Muscle layer of colon (tissue), 2 donors: ENCODE measurements at regions not wholly inside any gene's neighbourhood (a gene's known extent, or its start where the extent isn't known, plus 50 kb on each side); places are given as distances from the start of the nearest gene placed in this dataset.

Experiments used
- H3K27ac ChIP-seq: one replicate; pipeline ENCODE4 v1.7.0; 2013; ENCODE audit warnings: low read depth, mild to moderate bottlenecking, low read length, moderate library complexity
- H3K27me3 ChIP-seq, 2 donors: one replicate each; pipeline ENCODE4 v1.7.0; 2013; ENCODE audit warnings: low read length in 2 of 2, mild to moderate bottlenecking in 2 of 2; ENCODE audit not compliant: insufficient read depth in 2 of 2, control insufficient read depth in 1 of 2
- H3K36me3 ChIP-seq: one replicate; pipeline ENCODE4 v1.7.0; 2013; ENCODE audit warnings: mild to moderate bottlenecking, low read length; ENCODE audit not compliant: insufficient read depth
- H3K4me1 ChIP-seq: one replicate; pipeline ENCODE4 v1.7.0; 2013; ENCODE audit warnings: mild to moderate bottlenecking, low read length; ENCODE audit not compliant: insufficient read depth
- H3K4me3 ChIP-seq, 2 donors: one replicate each; pipeline ENCODE4 v1.7.0; 2013; ENCODE audit warnings: low read length in 2 of 2, low read depth in 1 of 2, mild to moderate bottlenecking in 1 of 2, moderate library complexity in 1 of 2
- H3K9ac ChIP-seq: one replicate; pipeline ENCODE4 v1.7.0; 2013; ENCODE audit warnings: low read length
- H3K9me3 ChIP-seq: one replicate; pipeline ENCODE4 v1.7.0; 2013; ENCODE audit warnings: mild to moderate bottlenecking, low read length
- donor health status: abdominal sarcoma.
- donor health status: Adenocarcinoma of cecum.

DNA sequence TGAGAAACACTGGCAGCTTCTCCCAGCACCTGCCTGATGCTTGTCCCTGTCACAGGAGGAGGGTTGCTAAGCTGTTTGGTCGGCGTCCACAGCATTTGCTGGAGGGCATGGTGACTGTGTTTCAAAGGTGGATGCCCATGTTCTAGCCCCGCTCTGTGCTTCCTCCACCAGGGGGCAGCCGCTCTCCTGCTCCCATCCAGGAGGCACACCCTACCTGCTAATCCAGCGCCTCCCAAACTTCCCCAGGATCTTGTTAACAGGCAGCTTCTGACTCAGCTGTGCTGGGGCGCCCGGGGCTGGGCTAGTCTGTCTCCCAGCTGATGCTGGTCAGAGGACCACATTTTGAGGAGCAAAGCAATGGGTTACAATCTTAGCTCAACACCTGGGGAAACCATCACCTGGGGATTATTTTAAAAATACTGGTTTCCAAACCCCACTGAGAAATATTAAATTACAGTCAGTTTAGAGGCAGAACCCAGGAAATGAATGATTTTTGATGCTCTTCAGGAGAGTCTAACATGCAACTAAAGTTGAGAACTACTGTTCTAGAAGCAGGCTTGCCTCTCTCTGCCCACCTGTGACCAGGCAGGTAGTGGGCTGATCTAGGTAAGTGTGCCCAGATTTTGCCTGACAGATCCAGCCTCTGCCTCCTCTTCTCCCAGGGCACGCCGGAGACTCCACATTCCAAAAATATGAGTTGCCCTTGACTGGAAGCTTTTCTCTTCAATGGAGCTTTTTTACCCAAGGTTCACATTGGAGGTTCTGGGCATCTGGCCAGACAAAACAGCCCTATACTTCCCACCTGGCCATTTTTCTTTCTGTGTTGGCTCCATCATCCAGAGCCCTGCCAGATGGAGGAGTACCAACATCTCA, 92.7 kb upstream of the GPR26 start:
- Histone ChIP-seq H3K4me1 (no peaks in the 10 kb centered on the region), H3K9ac (no peak overlapping the region), H3K27me3 (peaks cover 0 to 24% of the 10 kb centered on the region in 2 donors), H3K36me3 (no peaks in the 10 kb centered on the region), H3K27ac (no peak overlapping the region), H3K9me3 (no peaks in the 10 kb centered on the region), H3K4me3 (no peak overlapping the region)

DNA sequence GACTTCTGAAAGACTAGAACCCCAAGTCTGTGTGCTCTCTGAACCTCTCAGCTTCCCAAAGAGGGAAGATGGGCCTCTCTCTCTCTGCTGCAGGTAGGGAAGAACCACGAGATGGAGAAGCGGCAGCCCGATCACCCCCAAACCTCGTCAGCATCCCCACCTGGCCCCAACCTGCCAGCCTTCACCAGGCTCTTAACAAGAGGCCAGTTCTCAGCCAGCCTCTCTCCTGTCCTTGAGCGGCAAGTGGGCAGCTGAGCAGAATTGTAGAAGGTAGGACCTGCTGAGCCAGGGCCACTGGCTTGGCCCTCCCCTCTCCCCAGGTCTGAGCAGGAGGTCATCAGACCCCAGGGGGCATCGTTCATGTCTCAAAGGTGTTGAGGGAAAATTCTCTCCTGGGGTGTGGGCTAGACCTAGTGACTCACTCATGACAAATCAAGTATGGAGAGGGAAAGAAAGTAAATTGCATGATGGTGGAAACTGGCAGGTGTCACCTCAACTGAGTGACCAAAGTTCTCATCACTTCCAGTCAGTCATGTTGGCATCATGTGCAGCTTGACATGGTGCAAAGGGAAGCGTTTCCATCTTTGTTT, 92.0 kb upstream of the GPR26 start:
- Histone ChIP-seq H3K27me3 (peaks cover 0 to 22% of the 10 kb centered on the region in 2 donors), H3K36me3 (no peaks in the 10 kb centered on the region), H3K9ac (no peak overlapping the region), H3K4me1 (no peaks in the 10 kb centered on the region), H3K27ac (no peak overlapping the region), H3K4me3 (no peak overlapping the region), H3K9me3 (no peaks in the 10 kb centered on the region)

DNA sequence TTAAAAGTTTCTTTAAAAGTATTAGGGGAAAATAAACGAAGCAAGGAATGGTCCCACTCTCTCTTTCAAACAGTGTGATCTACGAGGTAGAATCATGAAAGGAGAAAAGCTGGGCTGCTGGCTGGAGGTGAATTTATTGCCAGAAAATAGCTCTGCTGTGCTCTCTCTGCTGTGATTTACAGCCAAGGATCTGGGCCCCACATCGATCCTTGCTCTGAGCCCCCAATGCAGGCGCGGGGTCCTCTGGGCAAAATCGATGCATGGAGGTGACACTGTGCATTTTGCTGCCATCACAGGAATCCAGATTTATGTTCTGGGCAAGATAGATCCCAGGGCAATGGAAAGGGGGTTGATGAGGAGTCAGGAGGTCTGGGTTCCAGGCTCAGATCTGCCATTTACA, 91.0 kb upstream of the GPR26 start:
- peaks cover 0 to 14% of the 10 kb centered on the region in 2 donors for H3K27me3 ChIP-seq
- H3K4me1 ChIP-seq = no peaks in the 10 kb centered on the region
- no peaks in the 10 kb centered on the region for H3K36me3 ChIP-seq

DNA sequence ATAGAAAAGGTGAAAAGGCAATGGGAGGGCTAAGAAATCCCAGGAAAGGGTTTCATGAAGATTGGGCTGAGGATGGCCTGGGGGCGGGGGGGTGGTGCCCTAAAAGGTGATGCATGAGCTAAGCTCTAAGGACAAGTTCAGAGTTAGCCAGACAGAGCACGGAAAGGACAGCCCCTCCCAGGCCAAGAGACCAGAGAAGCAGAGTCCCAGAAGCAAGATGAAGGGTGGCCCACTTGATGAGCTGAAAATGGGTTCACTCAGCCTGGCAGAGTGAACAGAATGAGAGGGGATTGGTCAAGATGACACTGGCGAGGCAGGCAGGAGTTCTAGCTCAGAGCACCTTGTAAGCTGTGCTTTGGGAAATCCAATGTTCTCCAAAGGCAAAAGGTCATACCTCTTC, 89.4 kb upstream of the GPR26 start:
- H3K9me3 ChIP-seq = no peaks in the 10 kb centered on the region
- peaks cover 0 to 14% of the 10 kb centered on the region in 2 donors for H3K27me3 ChIP-seq
- H3K36me3 ChIP-seq = no peaks in the 10 kb centered on the region
- no peak overlapping the region for H3K9ac ChIP-seq
- H3K4me1 ChIP-seq = no peaks in the 10 kb centered on the region
- H3K4me3 ChIP-seq = no peak overlapping the region
- H3K27ac ChIP-seq = no peak overlapping the region

More for the DNA sequence above, 91.0 kb upstream of the GPR26 start:
- Histone ChIP-seq H3K9me3 (no peaks in the 10 kb centered on the region), H3K27ac (no peak overlapping the region), H3K4me3 (no peak overlapping the region), H3K9ac (no peak overlapping the region)

DNA sequence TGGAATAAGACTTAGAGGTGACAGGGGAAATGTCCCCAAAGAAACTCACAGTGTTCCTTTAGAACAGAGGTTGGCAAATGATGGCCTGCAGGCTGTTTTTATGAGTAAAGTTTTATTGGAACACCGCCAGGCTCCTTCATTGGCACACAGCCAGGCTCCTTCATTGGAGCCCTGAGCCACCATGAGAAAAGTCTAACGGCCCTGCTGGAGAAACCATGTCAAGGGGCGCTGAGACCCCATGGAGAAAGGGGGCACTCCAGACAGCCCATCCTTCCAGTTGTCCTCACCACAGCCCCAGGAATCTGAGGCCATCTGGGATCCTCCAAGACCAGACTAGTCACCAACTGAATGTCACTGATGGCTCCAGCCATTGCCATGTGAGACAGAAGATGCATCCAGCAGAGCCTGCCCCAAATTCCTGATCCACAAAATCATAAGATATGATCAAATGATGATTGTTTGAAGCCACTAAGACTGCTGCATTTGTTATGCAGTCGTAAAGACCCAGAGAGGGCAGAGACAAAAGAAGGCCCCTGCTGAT, 88.2 kb upstream of the GPR26 start:
- Histone ChIP-seq H3K27me3 (peaks cover 0 to 8% of the 10 kb centered on the region in 2 donors), H3K4me1 (peaks cover 7% of the 10 kb centered on the region), H3K4me3 (no peak overlapping the region), H3K27ac (no peak overlapping the region), H3K9me3 (no peaks in the 10 kb centered on the region), H3K9ac (no peak overlapping the region), H3K36me3 (no peaks in the 10 kb centered on the region)

DNA sequence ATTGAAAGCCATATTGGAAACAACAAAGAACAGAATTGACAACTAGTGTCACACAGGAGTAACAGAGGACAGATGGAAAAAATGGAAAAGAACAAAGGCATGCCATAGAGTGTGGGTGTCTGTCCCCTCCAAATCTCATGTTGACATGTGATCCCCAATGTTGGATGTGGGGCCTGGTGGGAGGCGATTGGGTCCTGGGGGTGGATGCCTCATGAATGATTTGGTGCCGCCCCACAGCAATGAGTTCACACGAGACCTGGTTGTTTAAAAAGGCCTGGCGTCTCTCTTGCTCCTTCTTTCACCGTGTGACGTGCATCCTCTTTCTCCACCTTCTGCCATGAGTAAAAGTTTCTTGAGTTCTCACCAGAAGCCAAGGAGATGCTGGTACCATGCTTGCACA, 87.4 kb upstream of the GPR26 start:
- Histone ChIP-seq H3K27me3 (peaks cover 0 to under 1% of the 10 kb centered on the region in 2 donors), H3K4me1 (peaks cover 13% of the 10 kb centered on the region), H3K4me3 (no peak overlapping the region)

DNA sequence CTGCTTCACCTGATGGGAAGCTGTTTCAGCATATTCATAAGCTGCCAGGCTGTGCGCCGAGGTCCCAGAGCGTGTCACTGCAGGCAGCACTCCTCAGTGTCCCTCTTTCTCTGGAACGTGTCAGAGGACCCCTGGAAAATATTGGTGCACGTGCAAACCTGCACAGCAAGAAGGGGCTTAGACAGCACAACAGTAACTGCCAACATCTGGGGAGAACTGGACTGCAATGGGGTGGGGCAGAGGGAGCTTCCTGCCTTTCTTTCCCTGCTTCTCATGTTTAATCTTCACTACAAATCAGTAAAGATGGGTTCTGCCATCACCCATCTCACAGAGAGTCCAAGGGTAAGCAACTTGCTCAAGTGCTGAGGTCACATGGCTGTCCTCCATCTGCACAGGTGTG, 86.5 kb upstream of the GPR26 start:
- Histone ChIP-seq H3K4me3 (no peak overlapping the region), H3K36me3 (no peaks in the 10 kb centered on the region), H3K27me3 (no peaks in the 10 kb centered on the region), H3K27ac (no peak overlapping the region), H3K9me3 (no peaks in the 10 kb centered on the region), H3K4me1 (peaks cover 19% of the 10 kb centered on the region), H3K9ac (no peak overlapping the region)

More for the DNA sequence above, 87.4 kb upstream of the GPR26 start:
- H3K27ac ChIP-seq = no peak overlapping the region
- no peak overlapping the region for H3K9ac ChIP-seq
- H3K9me3 ChIP-seq = no peaks in the 10 kb centered on the region
- no peaks in the 10 kb centered on the region for H3K36me3 ChIP-seq

DNA sequence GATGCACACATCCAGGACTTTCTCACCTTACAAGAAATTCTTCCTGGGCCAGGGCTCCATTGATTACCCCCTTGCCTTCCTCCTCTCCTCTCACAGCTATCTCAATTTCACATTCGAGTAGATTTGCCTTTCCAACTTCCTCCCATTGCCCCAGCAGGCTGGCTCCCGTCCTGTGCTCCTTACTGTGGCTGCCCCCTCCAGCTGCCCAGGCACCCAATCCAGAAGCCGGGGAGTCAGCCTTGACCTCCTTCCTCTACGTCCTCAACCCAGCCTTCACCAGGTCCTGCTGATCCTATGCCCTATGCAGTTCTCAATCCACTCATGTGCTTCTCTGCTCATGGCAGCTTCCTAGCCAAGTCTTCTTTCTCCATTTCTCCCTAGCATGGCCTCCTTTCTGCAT, 85.7 kb upstream of the GPR26 start:
- no peak overlapping the region for H3K4me3 ChIP-seq
- peaks cover 19% of the 10 kb centered on the region for H3K4me1 ChIP-seq
- no peaks in the 10 kb centered on the region for H3K27me3 ChIP-seq
- no peaks in the 10 kb centered on the region for H3K36me3 ChIP-seq
- H3K9ac ChIP-seq = no peak overlapping the region
- no peaks in the 10 kb centered on the region for H3K9me3 ChIP-seq
- H3K27ac ChIP-seq = no peak overlapping the region

DNA sequence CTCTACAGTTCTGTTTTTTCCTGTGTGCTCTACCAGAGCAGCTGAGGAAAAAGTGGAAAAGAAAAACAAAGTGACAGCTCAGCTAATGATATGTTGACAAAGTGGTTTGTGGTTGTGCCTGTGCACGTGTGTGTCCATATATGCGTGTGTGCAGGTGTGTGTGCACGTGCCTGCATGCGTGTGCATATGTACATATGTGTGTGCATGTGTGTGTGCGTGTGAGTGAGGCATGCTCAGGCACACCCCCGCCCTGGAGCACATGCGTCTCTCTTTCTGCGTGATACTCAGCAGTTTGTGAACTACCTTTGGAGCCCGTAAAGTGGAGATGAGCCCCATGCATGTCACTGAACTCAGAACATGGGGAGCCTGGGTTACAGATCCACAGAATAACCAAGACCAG, 84.5 kb upstream of the GPR26 start:
- Histone ChIP-seq H3K9me3 (no peaks in the 10 kb centered on the region), H3K27me3 (no peaks in the 10 kb centered on the region), H3K9ac (no peak overlapping the region), H3K36me3 (no peaks in the 10 kb centered on the region), H3K4me1 (peaks cover 19% of the 10 kb centered on the region), H3K27ac (no peak overlapping the region), H3K4me3 (no peak overlapping the region)

DNA sequence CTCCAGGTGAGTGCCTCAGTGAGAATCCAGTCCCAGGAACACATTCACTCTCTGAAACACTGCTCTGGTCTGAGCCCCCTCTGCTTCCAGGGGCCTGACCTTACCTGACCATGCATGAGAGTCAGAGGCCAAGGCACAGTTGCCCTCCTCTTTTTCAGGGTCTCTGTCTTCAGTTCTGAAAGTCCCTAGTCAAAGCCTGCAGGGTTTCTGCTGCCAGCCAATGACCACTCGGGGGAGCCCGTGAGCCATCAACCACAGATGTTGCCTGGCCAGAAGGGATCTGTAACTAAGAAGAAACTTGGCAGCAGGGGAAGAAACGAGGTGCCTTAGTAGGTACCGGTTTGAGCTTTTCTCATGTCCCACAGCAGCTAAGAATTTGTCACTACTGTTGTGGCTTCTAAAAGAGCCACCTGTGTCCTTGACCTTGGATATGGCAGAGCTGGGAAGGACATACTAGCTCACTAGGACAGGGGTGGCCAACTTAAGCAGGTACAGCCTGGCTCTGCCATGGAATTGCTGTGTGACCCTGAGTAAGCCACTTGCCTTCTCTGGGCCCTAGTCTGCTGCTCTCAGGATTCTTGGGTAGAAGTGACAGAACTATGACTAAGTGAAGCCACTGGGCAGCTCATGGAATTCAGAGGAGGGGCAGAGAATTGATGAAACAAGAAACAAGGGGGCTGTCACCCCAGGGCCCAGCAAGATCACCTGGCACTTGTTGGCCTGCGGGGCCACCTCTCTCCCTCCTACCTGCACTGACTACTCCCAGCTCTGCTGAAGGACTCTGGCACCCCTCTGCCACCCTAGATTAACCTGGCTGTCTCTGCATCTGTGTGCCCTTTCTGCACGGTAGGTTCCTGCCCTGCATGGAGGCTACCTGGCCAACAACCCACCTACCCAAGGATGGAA, 83.8 kb upstream of the GPR26 start:
- H3K27me3 ChIP-seq = no peaks in the 10 kb centered on the region
- no peaks in the 10 kb centered on the region for H3K36me3 ChIP-seq
- H3K4me1 ChIP-seq = peaks cover 19% of the 10 kb centered on the region
- H3K9ac ChIP-seq = no peak overlapping the region
- H3K27ac ChIP-seq = no peak overlapping the region
- no peaks in the 10 kb centered on the region for H3K9me3 ChIP-seq
- no peak overlapping the region for H3K4me3 ChIP-seq
